SH-SY5Y (cell line): ENCODE measurements at regions not wholly inside any gene's neighbourhood (a gene's known extent, or its start where the extent isn't known, plus 50 kb on each side); places are given as distances from the start of the nearest gene placed in this dataset.

Experiments used
- GATA2 ChIP-seq: IDR thresholded peaks from 2 replicates; pipeline ENCODE4 v1.6.1; 2011; ENCODE audit warnings: mild to moderate bottlenecking, low read depth, low read length
- GATA3 ChIP-seq: IDR thresholded peaks from 2 replicates; pipeline ENCODE4 v1.6.1; 2011; ENCODE audit warnings: low read depth, mild to moderate bottlenecking, low read length, moderate library complexity

DNA sequence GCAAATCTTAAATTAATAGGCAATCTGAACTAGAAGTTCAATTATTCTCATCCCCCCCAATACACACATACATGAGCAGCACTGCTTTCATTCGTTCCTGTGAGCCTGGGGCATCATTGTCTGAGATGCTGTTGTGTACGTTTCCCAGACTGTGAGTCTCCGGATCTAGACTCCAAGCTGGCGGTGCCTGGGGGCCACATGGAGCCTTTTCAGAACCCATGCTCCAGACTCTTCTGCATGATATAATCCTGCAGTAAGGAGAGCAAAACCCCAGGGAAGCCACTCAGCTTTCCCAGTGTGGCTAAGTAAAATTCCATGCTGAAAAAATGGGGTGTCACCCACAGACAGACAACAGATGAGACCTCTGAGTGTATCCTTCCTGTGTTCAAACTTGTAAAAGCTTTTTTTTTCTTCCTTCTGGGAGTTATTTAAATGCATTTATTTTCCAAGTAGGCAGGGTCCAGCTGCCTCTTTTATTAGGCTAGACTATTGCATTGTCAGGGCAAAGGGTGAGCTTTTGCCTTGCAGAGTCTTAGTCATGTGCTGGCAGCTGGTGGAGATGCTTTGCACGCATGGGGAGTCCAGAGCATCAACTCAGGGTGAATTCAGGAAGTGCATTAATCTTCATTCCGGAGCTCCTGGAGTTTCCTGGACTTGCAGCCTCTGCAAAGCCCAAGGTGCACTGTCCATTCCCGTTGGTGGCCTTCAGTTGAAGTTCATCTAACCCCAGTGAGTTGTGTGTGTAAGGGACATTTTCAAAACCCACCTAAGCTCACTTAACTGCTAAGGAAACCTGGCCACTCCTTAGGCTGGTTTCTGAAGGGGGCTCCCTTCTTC is 185.7 kb upstream of the ADO start:
- no peak for TF ChIP-seq GATA3
- no peak for TF ChIP-seq GATA2
